Hepatocyte (in vitro differentiated cells): ENCODE measurements at regions not wholly inside any gene's neighbourhood (a gene's known extent, or its start where the extent isn't known, plus 50 kb on each side); places are given as distances from the start of the nearest gene placed in this dataset.

Experiments
- EZH2 ChIP-seq: fragments of 200-600 bp; sonication (generic); IDR thresholded peaks from 2 replicates; pipeline ENCODE4 v1.6.1; 2016; ENCODE audit warnings: antibody characterized with exemption, mild to moderate bottlenecking, borderline replicate concordance
- EZH2phosphoT487 ChIP-seq: fragments of 200-600 bp; sonication (generic); IDR thresholded peaks from one replicate; pipeline ENCODE4 v1.6.1; 2018; ENCODE audit warnings: antibody characterized with exemption, mild to moderate bottlenecking, low read depth, moderate library complexity; ENCODE audit not compliant: unreplicated experiment, severe bottlenecking
- TF ChIP-seq, protein P1 (sequence below): fragments of 200-600 bp; sonication (generic); IDR thresholded peaks from 2 replicates; pipeline ENCODE4 v1.5.1; 2016; ENCODE audit warnings: antibody characterized with exemption, mild to moderate bottlenecking; ENCODE audit not compliant: poor library complexity

DNA sequence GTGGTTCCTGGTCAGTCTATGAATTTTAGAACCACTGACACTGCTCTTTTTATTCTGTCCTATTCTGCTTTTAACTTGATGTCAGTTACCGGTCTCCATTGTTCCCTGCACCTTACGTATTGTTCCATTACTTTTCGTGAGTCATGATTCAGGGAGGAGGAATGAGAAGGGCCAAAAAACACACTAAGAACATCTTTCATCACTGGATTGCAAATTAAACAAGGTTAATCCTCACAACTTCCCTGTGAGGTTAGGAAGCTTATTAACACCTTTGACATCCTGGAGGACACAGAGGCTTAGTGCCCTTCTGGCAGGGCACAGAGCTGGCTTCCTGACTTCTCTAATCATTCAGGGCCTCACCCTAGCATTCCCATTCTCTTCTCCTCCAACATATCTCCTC, 227.6 kb upstream of the SATB1 start:
- TF ChIP-seq, protein P1, sequence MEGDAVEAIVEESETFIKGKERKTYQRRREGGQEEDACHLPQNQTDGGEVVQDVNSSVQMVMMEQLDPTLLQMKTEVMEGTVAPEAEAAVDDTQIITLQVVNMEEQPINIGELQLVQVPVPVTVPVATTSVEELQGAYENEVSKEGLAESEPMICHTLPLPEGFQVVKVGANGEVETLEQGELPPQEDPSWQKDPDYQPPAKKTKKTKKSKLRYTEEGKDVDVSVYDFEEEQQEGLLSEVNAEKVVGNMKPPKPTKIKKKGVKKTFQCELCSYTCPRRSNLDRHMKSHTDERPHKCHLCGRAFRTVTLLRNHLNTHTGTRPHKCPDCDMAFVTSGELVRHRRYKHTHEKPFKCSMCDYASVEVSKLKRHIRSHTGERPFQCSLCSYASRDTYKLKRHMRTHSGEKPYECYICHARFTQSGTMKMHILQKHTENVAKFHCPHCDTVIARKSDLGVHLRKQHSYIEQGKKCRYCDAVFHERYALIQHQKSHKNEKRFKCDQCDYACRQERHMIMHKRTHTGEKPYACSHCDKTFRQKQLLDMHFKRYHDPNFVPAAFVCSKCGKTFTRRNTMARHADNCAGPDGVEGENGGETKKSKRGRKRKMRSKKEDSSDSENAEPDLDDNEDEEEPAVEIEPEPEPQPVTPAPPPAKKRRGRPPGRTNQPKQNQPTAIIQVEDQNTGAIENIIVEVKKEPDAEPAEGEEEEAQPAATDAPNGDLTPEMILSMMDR = no peak
- no peak for TF ChIP-seq EZH2
- no peak for TF ChIP-seq EZH2phosphoT487
